ENCODE measurements at regions not wholly inside any gene's neighbourhood (a gene's known extent, or its start where the extent isn't known, plus 50 kb on each side); places are given as distances from the start of the nearest gene placed in this dataset.
"Not testable (repeated sequence)": the region's sequence is repeated elsewhere in the genome, so short reads cannot be mapped to it uniquely, and the experiment has no call there.

- no peak for DNase-seq (ENCODE audit: low spot score)
Measured at GRCh38 chr15:69601711-69602504, 149.3 kb downstream of the RPLP1 start.

GRCh38 chr15:69602921-69603320 is 150.3 kb downstream of the RPLP1 start:
- no peak for DNase-seq (ENCODE audit: low spot score)

- no peak for DNase-seq (ENCODE audit: low spot score)
Measured at GRCh38 chr15:69603369-69604071, 150.9 kb downstream of the RPLP1 start.

GRCh38 chr15:69604072-69604411 is 151.4 kb downstream of the RPLP1 start:
- DNase-seq (ENCODE audit: low spot score) = no peak

GRCh38 chr15:69606144-69606543 is 153.5 kb downstream of the RPLP1 start:
- no peak for DNase-seq (ENCODE audit: low spot score)

GRCh38 chr15:69606921-69607500 is 154.4 kb downstream of the RPLP1 start:
- DNase-seq (ENCODE audit: low spot score) = no peak

GRCh38 chr15:69608661-69609060 is 156.0 kb downstream of the RPLP1 start:
- no peak for DNase-seq (ENCODE audit: low spot score)

- DNase-seq (ENCODE audit: low spot score) = peak; percentile 4
Measured at GRCh38 chr15:69609176-69609575, 156.6 kb downstream of the RPLP1 start.

- DNase-seq (ENCODE audit: low spot score) = no peak
Measured at GRCh38 chr15:69609776-69610175, 157.2 kb downstream of the RPLP1 start.

- no peak for DNase-seq (ENCODE audit: low spot score)
Measured at GRCh38 chr15:69610277-69610676, 157.7 kb downstream of the RPLP1 start.

- no peak for DNase-seq (ENCODE audit: low spot score)
Measured at GRCh38 chr15:69610858-69611257, 158.2 kb downstream of the RPLP1 start.

GRCh38 chr15:69612112-69612511 is 159.5 kb downstream of the RPLP1 start:
- no peak for DNase-seq (ENCODE audit: low spot score)

GRCh38 chr15:69613182-69613581 is 160.6 kb downstream of the RPLP1 start:
- no peak for DNase-seq (ENCODE audit: low spot score)

- no peak for DNase-seq (ENCODE audit: low spot score)
Measured at GRCh38 chr15:69613988-69614387, 161.4 kb downstream of the RPLP1 start.

- DNase-seq (ENCODE audit: low spot score) = no peak
Measured at GRCh38 chr15:69615736-69616135, 163.1 kb downstream of the RPLP1 start.

- no peak for DNase-seq (ENCODE audit: low spot score)
Measured at GRCh38 chr15:69616558-69616957, 163.9 kb downstream of the RPLP1 start.

GRCh38 chr15:69617144-69617543 is 164.5 kb downstream of the RPLP1 start:
- DNase-seq (ENCODE audit: low spot score) = not testable (repeated sequence)

GRCh38 chr15:69623392-69624154 is 171.0 kb downstream of the RPLP1 start:
- no peak for DNase-seq (ENCODE audit: low spot score)

GRCh38 chr15:69624155-69624520 is 171.5 kb downstream of the RPLP1 start:
- DNase-seq (ENCODE audit: low spot score) = no peak

GRCh38 chr15:69624816-69625215 is 172.2 kb downstream of the RPLP1 start:
- no peak for DNase-seq (ENCODE audit: low spot score)

- DNase-seq (ENCODE audit: low spot score) = no peak
Measured at GRCh38 chr15:69625328-69625727, 172.7 kb downstream of the RPLP1 start.

All from globus pallidus (tissue), 1 donor.